HepG2 (cell line): ENCODE measurements at regions not wholly inside any gene's neighbourhood (a gene's known extent, or its start where the extent isn't known, plus 50 kb on each side); places are given as distances from the start of the nearest gene placed in this dataset.

ENCODE experiments used
- ATAC-seq: fragments of 200-7000 bp; cut with Tn5 transposase; 3 replicates; pipeline ENCODE4 v1.9.1; 2020; ENCODE audit warnings: mild to moderate bottlenecking, moderate library complexity
- BruUV-seq: library from RNA; stranded (reverse); fragments of 400-500 nt; replicated peaks from 2 replicates; lab custom pipeline; 2021; lab: Mats Ljungman, UMichigan
- CTCF ChIA-PET: fragments of 300-600 bp; formaldehyde crosslinking; extraction: SDS; loops from one replicate; lab custom pipeline; 2021; ENCODE audit warnings: low total read pairs, inconsistent platforms, low intra/inter-chr PET ratio; lab: Yijun Ruan, JAX
- POLR2A ChIA-PET: fragments of 350-600 bp; sonication (Branson Sonifier 250); formaldehyde crosslinking; loops from one replicate; lab custom pipeline; 2020; ENCODE audit warnings: antibody characterized with exemption, inconsistent platforms; lab: Yijun Ruan, JAX
- DNase-seq: peaks from one replicate; pipeline ENCODE4 v3.0.0-alpha.2; 2015; ENCODE audit warnings: low spot score
- FAIRE-seq: peaks from 3 replicates; lab custom pipeline; 2011; peaks lifted over from hg19 to GRCh38; lab: Jason Lieb, UNC
- H2AFZ ChIP-seq: one replicate; pipeline ENCODE4 v1.6.1; 2011; ENCODE audit warnings: low read length, inconsistent platforms
- H3K27ac ChIP-seq: fragments of 300-600 bp; 3 replicates; pipeline ENCODE4 v1.8.0; 2011; ENCODE audit warnings: mixed run types, mild to moderate bottlenecking, mixed read lengths, low read length, inconsistent platforms; ENCODE audit not compliant: insufficient read depth; ENCODE audit errors: extremely low read length
- H3K27me3 ChIP-seq, 2 experiments: fragments of 200-600 bp in 1 of 2; 2 replicates in 1 of 2; 3 replicates in 1 of 2; pipeline versions ENCODE4 v1.6.0 to v1.8.0; 2011; ENCODE audit warnings: low read length in 2 of 2, mild to moderate bottlenecking in 2 of 2, moderate library complexity in 2 of 2, inconsistent platforms in 1 of 2; ENCODE audit not compliant: insufficient read depth in 2 of 2, control insufficient read depth in 1 of 2
- H3K36me3 ChIP-seq, 2 experiments: fragments of 200-600 bp in 1 of 2; replicated peaks in 1 of 2; 2 replicates in 1 of 2; 3 replicates in 1 of 2; pipeline versions ENCODE4 v1.5.1 to v1.8.0; 2011; ENCODE audit warnings: low read length in 2 of 2, inconsistent platforms in 1 of 2; ENCODE audit not compliant: insufficient read depth in 2 of 2, control insufficient read depth in 1 of 2
- H3K4me1 ChIP-seq: 2 replicates; pipeline ENCODE4 v1.5.1; 2012; ENCODE audit warnings: low read length, inconsistent platforms; ENCODE audit not compliant: insufficient read depth
- H3K4me2 ChIP-seq: 2 replicates; pipeline ENCODE4 v1.6.0; 2011; ENCODE audit warnings: low read depth, low read length, inconsistent platforms
- H3K4me3 ChIP-seq, 3 experiments: fragments of 200-600 bp in 1 of 3; sonication (generic), shearing (Covaris generic) in 1 of 3; replicated peaks in 1 of 3; 2 replicates each; pipeline ENCODE4 v1.5.1; 2011 to 2016; ENCODE audit warnings: low read length in 3 of 3, inconsistent platforms in 2 of 3, low read depth in 2 of 3, mild to moderate bottlenecking in 2 of 3, control low read depth in 1 of 3, mixed read lengths in 1 of 3; ENCODE audit not compliant: insufficient read depth in 1 of 3
- H3K79me2 ChIP-seq: one replicate; pipeline ENCODE4 v1.6.1; 2011; ENCODE audit warnings: low read length, inconsistent platforms; ENCODE audit not compliant: insufficient read depth
- H3K9ac ChIP-seq: 2 replicates; pipeline ENCODE4 v1.6.0; 2011; ENCODE audit warnings: mild to moderate bottlenecking, low read depth, low read length, inconsistent platforms; ENCODE audit not compliant: insufficient read depth
- H3K9me3 ChIP-seq: 2 replicates; pipeline ENCODE4 v1.5.1; 2012; ENCODE audit warnings: mild to moderate bottlenecking, low read length
- H4K20me1 ChIP-seq: 2 replicates; pipeline ENCODE4 v1.6.0; 2011; ENCODE audit warnings: inconsistent platforms, mild to moderate bottlenecking, low read length, moderate library complexity; ENCODE audit not compliant: insufficient read depth
- BHLHE40 ChIP-seq: IDR thresholded peaks from 2 replicates; pipeline ENCODE4 v1.6.1; 2011; ENCODE audit warnings: low read length, improper control_type of control experiment
- POGZ ChIP-seq: sonication (generic); formaldehyde crosslinking; IDR thresholded peaks from 2 replicates; pipeline ENCODE4 v1.4.0; 2020; ENCODE audit warnings: mild to moderate bottlenecking, missing genetic modification reagents
- ZNF138 ChIP-seq: sonication (generic); formaldehyde crosslinking; IDR thresholded peaks from 2 replicates; pipeline ENCODE4 v1.5.0; 2020; ENCODE audit warnings: mild to moderate bottlenecking, low read depth, missing genetic modification reagents
- ZNF749 ChIP-seq: sonication (generic); formaldehyde crosslinking; IDR thresholded peaks from 2 replicates; pipeline ENCODE4 v1.8.0; 2022; ENCODE audit warnings: mild to moderate bottlenecking, missing genetic modification reagents, moderate library complexity, borderline replicate concordance
- whole genome bisulfite sequencing: methylation state at CpG from one replicate; pipeline ENCODE4 v1.1.6; 2017; ENCODE audit warnings: low lambda C conversion rate; 5-methylcytosine and 5-hydroxymethylcytosine counted together
- in situ Hi-C: cut with HindIII; loops from 2 replicates; pipeline ENCODE4 v1.10.0; 2017; ENCODE audit warnings: low pct_unique_long_range_greater_than_20kb; ENCODE audit not compliant: extremely low pct_ligation_motif_present
- intact Hi-C: fragments of 100-400 bp; cut with micrococcal nuclease; formaldehyde crosslinking; loops from one replicate; pipeline ENCODE4 v1.10.0; 2022; ENCODE audit not compliant: unreplicated experiment
- TF ChIP-seq, protein P1 (sequence below): sonication (generic); formaldehyde crosslinking; IDR thresholded peaks from 2 replicates; pipeline ENCODE4 v1.4.0; 2020; ENCODE audit warnings: missing genetic modification reagents
- TF ChIP-seq, protein P2 (sequence below): sonication (generic); formaldehyde crosslinking; IDR thresholded peaks from 2 replicates; pipeline ENCODE4 v1.4.0; 2020; ENCODE audit warnings: missing genetic modification reagents
- TF ChIP-seq, protein P3 (sequence below): sonication (generic); formaldehyde crosslinking; IDR thresholded peaks from 2 replicates; pipeline ENCODE4 v1.4.0; 2020; ENCODE audit warnings: missing genetic modification reagents, borderline replicate concordance
- TF ChIP-seq, protein P4 (sequence below): IDR thresholded peaks from 2 replicates; pipeline ENCODE4 v1.6.1; 2012; ENCODE audit warnings: low read depth, low read length, improper control_type of control experiment

DNA sequence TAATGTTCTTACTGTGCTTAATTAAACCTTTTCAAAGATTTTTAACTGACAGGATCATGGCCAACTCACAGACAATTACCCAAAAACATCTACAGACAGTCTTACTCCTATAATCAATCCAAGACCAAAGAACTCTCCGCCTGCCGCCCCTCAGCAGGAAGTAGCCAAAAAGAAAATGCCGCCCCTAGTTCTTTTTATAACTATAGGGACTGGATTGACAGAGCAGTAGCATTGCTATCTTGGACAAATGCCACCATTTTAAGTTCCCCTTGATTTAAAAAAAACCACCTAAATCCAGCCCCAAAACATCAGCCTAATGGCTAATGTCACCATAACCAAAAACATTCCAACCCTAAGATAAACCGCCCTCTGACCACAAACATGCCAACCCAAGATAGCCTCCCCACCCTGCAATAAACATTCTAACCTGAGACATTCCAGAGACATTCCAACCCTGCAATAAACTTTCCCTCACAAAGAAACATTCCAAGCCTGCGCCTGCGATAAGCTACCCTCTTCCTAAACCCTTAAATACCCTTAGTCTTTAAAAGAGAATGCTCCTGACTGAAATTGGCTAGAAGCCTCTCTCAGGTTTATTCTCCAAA lies 77.0 kb downstream of the COQ2 start:
- BruUV-seq: no TSS peak
- H3K4me1 ChIP-seq: peaks cover 9% of the 10 kb centered on the region
- H3K9me3 ChIP-seq: no peaks in the 10 kb centered on the region
- ATAC-seq (no peak), DNase-seq (no peak), FAIRE-seq (no peak)
- H2AFZ ChIP-seq: no peak overlapping the region
- H3K27me3 ChIP-seq: no peaks in the 10 kb centered on the region
- no peak overlapping the region for H3K27ac ChIP-seq
- H3K36me3 ChIP-seq: no peaks in the 10 kb centered on the region
- 57% methylated on average over 6 of the region's 6 CpGs for WGBS
- H4K20me1 ChIP-seq: no peaks in the 10 kb centered on the region
- ChIA-PET POLR2A (no interaction called here), CTCF (no interaction called here)
- H3K4me2 ChIP-seq: no peak overlapping the region
- TF ChIP-seq BHLHE40 (no peak), POGZ (CRISPR knock-in tag) (no peak), ZNF749 (CRISPR knock-in tag) (no peak), ZNF138 (CRISPR knock-in tag) (no peak)
- TF ChIP-seq, protein P1, sequence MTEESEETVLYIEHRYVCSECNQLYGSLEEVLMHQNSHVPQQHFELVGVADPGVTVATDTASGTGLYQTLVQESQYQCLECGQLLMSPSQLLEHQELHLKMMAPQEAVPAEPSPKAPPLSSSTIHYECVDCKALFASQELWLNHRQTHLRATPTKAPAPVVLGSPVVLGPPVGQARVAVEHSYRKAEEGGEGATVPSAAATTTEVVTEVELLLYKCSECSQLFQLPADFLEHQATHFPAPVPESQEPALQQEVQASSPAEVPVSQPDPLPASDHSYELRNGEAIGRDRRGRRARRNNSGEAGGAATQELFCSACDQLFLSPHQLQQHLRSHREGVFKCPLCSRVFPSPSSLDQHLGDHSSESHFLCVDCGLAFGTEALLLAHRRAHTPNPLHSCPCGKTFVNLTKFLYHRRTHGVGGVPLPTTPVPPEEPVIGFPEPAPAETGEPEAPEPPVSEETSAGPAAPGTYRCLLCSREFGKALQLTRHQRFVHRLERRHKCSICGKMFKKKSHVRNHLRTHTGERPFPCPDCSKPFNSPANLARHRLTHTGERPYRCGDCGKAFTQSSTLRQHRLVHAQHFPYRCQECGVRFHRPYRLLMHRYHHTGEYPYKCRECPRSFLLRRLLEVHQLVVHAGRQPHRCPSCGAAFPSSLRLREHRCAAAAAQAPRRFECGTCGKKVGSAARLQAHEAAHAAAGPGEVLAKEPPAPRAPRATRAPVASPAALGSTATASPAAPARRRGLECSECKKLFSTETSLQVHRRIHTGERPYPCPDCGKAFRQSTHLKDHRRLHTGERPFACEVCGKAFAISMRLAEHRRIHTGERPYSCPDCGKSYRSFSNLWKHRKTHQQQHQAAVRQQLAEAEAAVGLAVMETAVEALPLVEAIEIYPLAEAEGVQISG (CRISPR knock-in tag): no peak
- TF ChIP-seq, protein P2, sequence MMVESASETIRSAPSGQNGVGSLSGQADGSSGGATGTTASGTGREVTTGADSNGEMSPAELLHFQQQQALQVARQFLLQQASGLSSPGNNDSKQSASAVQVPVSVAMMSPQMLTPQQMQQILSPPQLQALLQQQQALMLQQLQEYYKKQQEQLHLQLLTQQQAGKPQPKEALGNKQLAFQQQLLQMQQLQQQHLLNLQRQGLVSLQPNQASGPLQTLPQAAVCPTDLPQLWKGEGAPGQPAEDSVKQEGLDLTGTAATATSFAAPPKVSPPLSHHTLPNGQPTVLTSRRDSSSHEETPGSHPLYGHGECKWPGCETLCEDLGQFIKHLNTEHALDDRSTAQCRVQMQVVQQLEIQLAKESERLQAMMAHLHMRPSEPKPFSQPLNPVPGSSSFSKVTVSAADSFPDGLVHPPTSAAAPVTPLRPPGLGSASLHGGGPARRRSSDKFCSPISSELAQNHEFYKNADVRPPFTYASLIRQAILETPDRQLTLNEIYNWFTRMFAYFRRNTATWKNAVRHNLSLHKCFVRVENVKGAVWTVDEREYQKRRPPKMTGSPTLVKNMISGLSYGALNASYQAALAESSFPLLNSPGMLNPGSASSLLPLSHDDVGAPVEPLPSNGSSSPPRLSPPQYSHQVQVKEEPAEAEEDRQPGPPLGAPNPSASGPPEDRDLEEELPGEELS: no peak
- TF ChIP-seq, protein P3, sequence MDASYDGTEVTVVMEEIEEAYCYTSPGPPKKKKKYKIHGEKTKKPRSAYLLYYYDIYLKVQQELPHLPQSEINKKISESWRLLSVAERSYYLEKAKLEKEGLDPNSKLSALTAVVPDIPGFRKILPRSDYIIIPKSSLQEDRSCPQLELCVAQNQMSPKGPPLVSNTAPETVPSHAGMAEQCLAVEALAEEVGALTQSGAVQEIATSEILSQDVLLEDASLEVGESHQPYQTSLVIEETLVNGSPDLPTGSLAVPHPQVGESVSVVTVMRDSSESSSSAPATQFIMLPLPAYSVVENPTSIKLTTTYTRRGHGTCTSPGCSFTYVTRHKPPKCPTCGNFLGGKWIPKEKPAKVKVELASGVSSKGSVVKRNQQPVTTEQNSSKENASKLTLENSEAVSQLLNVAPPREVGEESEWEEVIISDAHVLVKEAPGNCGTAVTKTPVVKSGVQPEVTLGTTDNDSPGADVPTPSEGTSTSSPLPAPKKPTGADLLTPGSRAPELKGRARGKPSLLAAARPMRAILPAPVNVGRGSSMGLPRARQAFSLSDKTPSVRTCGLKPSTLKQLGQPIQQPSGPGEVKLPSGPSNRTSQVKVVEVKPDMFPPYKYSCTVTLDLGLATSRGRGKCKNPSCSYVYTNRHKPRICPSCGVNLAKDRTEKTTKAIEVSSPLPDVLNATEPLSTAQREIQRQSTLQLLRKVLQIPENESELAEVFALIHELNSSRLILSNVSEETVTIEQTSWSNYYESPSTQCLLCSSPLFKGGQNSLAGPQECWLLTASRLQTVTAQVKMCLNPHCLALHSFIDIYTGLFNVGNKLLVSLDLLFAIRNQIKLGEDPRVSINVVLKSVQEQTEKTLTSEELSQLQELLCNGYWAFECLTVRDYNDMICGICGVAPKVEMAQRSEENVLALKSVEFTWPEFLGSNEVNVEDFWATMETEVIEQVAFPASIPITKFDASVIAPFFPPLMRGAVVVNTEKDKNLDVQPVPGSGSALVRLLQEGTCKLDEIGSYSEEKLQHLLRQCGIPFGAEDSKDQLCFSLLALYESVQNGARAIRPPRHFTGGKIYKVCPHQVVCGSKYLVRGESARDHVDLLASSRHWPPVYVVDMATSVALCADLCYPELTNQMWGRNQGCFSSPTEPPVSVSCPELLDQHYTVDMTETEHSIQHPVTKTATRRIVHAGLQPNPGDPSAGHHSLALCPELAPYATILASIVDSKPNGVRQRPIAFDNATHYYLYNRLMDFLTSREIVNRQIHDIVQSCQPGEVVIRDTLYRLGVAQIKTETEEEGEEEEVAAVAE (CRISPR knock-in tag): no peak
- TF ChIP-seq, protein P4, sequence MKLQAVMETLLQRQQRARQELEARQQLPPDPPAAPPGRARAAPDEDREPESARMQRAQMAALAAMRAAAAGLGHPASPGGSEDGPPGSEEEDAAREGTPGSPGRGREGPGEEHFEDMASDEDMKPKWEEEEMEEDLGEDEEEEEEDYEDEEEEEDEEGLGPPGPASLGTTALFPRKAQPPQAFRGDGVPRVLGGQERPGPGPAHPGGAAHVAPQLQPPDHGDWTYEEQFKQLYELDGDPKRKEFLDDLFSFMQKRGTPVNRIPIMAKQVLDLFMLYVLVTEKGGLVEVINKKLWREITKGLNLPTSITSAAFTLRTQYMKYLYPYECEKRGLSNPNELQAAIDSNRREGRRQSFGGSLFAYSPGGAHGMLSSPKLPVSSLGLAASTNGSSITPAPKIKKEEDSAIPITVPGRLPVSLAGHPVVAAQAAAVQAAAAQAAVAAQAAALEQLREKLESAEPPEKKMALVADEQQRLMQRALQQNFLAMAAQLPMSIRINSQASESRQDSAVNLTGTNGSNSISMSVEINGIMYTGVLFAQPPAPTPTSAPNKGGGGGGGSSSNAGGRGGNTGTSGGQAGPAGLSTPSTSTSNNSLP: no peak
- intact Hi-C loops: no loop called here
- no peak overlapping the region for H3K9ac ChIP-seq
- no peak overlapping the region for H3K4me3 ChIP-seq
- no peaks in the 10 kb centered on the region for H3K79me2 ChIP-seq
- in situ Hi-C loops: no loop called here
